GM12873 (cell line): ENCODE measurements at regions not wholly inside any gene's neighbourhood (a gene's known extent, or its start where the extent isn't known, plus 50 kb on each side); places are given as distances from the start of the nearest gene placed in this dataset.
A peak's percentile ranks its signal among the peaks of the same experiment; 100 is the strongest.

Experiments used
- CTCF ChIP-seq: IDR thresholded peaks from 2 replicates; pipeline ENCODE4 v1.5.1; 2012; ENCODE audit warnings: low read depth, mild to moderate bottlenecking, moderate library complexity, low read length, control low read depth; ENCODE audit not compliant: insufficient read depth; ENCODE audit errors: missing control alignments

GRCh38 chr15:83364501-83364900 lies 80.0 kb upstream of the BNC1 start:
- no peak for TF ChIP-seq CTCF

GRCh38 chr15:83365370-83365938 lies 81.0 kb upstream of the BNC1 start:
- no peak for TF ChIP-seq CTCF

GRCh38 chr15:83372434-83372891 lies 74.7 kb upstream of the SH3GL3 start:
- no peak for TF ChIP-seq CTCF

- no peak for TF ChIP-seq CTCF
Observed at GRCh38 chr15:83378921-83379578, 68.1 kb upstream of the SH3GL3 start.

GRCh38 chr15:83379579-83379959 lies 67.6 kb upstream of the SH3GL3 start:
- TF ChIP-seq CTCF, result no peak

GRCh38 chr15:83380059-83380458 lies 67.1 kb upstream of the SH3GL3 start:
- TF ChIP-seq CTCF, result no peak

- peak; percentile 72 for TF ChIP-seq CTCF
Observed at GRCh38 chr15:83380682-83381081, 66.5 kb upstream of the SH3GL3 start.
